Suprapubic skin (tissue), 3 donors: ENCODE measurements at regions not wholly inside any gene's neighbourhood (a gene's known extent, or its start where the extent isn't known, plus 50 kb on each side); places are given as distances from the start of the nearest gene placed in this dataset.

Experiments
- POLR2A ChIP-seq, 2 donors: fragments of 450-650 bp; IDR thresholded peaks; one replicate each; pipeline ENCODE4 v1.6.1; 2017; ENCODE audit warnings: antibody characterized with exemption in 2 of 2, mild to moderate bottlenecking in 2 of 2, moderate library complexity in 2 of 2
- TF ChIP-seq, protein P1 (sequence below), 2 donors: fragments of 200-600 bp in 1 of 2; fragments of 450-650 bp in 1 of 2; sonication (generic) in 1 of 2; IDR thresholded peaks; one replicate each; pipeline ENCODE4 v1.5.1; 2016 to 2019; ENCODE audit warnings: antibody characterized with exemption in 2 of 2, mild to moderate bottlenecking in 1 of 2, moderate library complexity in 1 of 2

DNA sequence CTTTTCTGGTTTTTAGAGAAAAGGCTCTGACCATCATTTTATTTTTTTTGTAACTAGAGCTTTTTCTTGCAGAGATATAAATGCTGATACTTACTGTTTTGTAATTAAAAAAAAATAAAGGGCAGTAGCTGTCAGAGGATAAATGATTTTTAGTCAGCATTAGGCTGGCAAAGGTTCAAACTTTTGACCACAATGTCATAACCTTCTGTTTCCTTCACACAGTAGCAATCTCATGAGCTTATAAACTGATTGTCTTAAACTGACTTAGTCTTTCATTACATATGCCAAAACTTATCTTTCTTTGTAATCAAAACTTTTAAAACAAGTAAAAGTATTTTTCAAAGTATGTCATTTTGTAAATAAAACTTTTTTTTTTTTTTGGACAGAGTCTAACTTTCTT lies 841.9 kb downstream of the OTOL1 start:
- TF ChIP-seq, protein P1, sequence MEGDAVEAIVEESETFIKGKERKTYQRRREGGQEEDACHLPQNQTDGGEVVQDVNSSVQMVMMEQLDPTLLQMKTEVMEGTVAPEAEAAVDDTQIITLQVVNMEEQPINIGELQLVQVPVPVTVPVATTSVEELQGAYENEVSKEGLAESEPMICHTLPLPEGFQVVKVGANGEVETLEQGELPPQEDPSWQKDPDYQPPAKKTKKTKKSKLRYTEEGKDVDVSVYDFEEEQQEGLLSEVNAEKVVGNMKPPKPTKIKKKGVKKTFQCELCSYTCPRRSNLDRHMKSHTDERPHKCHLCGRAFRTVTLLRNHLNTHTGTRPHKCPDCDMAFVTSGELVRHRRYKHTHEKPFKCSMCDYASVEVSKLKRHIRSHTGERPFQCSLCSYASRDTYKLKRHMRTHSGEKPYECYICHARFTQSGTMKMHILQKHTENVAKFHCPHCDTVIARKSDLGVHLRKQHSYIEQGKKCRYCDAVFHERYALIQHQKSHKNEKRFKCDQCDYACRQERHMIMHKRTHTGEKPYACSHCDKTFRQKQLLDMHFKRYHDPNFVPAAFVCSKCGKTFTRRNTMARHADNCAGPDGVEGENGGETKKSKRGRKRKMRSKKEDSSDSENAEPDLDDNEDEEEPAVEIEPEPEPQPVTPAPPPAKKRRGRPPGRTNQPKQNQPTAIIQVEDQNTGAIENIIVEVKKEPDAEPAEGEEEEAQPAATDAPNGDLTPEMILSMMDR (IDR thresholded peaks at IDR 0.05): no peak
- TF ChIP-seq POLR2A (IDR thresholded peaks at IDR 0.05): no peak
